Right lung (tissue), 2 donors: ENCODE measurements at regions not wholly inside any gene's neighbourhood (a gene's known extent, or its start where the extent isn't known, plus 50 kb on each side); places are given as distances from the start of the nearest gene placed in this dataset.

Experiments
- DNase-seq, 2 donors: peaks; one replicate each; pipeline ENCODE4 v3.0.0-alpha.2; 2013

- DNase-seq, result no peak
Observed at GRCh38 chr12:25827747-25828146, 130.7 kb upstream of the RASSF8 start.

DNA sequence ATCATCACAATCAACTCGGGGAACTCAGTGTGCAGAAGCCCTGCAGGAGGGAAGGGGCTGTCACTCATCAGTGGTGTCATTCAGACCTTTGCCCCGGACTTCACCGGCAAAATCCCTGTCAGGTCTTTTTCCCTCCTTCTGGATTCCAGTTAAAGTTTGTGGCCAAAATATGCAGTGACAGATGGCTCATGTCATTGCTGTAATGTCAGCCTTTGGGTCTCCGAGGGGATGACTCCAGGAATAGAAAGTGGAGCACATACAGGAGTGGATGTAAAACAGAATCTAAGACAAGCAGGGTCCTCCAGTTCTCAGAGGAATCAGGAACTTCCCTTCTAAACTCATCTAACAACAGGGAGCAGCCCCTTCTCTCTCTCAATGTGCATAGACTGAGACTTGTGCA, 130.3 kb upstream of the RASSF8 start:
- DNase-seq, result no peak

DNA sequence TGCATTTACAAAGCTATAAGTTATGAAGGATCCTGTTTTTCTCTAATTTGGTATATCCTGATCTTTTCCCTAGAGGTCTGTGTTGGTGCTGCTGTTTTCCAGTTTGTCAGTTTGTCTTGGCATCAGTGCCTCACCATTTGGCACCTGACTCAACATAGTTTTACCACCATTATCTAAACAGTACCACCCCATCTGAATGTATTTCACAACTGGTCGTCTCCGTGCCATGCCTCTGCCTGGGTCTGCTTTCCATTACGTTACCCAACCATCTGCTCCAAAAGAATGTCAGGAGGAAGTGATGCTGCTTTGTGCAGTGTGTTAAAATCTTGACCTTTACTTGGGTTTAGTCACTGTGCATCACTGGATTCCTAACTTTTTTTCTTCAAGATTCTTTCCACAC, 129.3 kb upstream of the RASSF8 start:
- DNase-seq, result no peak

GRCh38 chr12:25830456-25830855, 128.0 kb upstream of the RASSF8 start:
- no peak for DNase-seq

DNA sequence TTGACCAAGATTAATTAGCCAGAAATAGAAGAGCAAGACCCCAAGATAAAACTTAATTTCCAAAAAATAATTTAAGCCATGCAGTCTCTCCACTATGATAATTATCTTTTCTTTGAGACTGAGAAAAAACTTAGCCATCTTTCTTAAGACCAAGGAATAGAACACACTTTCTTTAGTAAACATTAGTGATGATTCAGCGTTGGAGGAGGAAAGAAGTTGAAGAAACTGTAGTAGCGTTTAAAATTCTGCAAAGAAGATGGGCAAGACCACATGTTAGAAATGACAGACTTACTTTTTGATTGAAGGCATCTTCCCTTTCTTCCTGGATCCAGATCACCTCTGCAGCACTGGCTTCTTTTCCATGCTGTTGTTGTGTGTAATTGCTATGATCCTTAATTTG, 124.8 kb upstream of the RASSF8 start:
- no peak for DNase-seq

GRCh38 chr12:25835385-25835784, 123.1 kb upstream of the RASSF8 start:
- DNase-seq, result no peak

DNA sequence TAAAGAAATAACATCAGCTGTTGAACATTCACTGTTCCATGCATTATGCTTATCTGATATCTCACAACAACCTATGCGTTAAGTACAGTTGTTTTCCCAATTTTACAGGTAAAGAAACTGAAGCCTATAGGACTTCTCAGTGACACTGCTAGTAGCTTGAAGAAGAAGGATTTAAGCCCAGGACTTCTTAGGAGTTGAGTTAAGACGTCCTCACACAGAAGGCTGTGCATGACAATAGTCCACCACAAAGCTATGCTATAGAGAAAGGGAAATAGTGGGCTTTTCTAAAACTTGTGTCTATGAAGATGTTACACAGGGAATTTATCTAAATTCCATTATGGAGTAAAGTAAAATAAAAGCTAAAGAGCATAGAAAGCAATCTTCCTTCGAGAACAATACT, 120.5 kb upstream of the RASSF8 start:
- DNase-seq, result no peak

GRCh38 chr12:25839470-25839869, 119.0 kb upstream of the RASSF8 start:
- DNase-seq, result no peak

- no peak for DNase-seq
Observed at GRCh38 chr12:25840678-25841465, 117.6 kb upstream of the RASSF8 start.

DNA sequence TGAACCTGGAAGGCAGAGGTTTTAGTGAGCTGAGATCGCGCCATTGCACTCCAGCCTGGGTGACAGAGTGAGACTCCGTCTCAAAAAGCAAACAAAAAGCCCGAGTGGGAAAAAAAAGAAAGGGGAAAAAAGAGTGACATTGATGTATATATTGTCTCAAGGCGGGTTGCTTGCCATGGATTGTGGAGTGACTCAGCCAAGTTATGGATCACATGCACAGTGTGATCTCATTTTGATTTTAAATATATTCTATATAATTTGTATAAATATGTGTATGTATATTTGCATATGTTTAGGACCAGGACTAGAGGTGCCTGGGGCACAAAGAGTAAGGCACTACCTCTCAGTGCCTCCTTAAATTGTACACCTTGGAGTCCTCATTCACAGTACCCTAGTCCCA, 116.2 kb upstream of the RASSF8 start:
- no peak for DNase-seq

DNA sequence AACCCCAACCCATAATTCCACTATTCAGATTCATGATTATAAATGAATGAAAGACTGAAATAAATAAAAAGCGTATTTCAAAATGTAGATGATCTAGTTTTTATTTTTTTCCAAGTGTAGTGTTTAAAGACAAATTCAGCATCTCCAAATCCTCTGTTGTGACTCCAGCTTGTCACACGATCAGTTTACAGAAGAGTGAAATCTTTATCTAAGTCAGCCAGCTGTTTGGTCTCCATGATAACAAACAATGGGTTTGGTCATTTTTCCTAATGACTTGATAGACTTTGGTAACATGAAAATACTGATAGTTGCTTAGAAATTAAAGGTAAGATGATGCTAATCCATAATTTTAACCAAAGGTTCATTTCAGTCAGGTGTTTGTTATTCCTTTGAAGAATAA, 114.5 kb upstream of the RASSF8 start:
- no peak for DNase-seq

GRCh38 chr12:25845415-25845814, 113.1 kb upstream of the RASSF8 start:
- DNase-seq, result no peak

DNA sequence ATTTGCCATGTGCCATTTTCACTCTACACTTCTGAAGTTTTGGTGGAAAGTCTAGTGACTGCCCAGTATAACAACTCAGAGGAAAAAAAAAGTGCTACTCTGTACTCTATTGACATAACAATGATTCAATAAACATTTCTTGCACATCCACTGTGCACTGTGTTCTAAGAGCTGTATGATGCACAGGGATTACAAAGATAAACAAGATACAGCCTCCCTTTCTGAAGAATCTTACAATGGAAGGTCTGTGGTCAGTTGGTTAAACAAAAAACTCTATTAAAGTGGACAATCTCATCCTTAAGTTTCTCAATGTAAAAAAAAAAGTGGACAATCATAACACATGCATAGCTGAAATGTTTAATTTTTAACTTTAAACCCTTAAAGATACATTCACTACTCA, 105.7 kb upstream of the RASSF8 start:
- no peak for DNase-seq

GRCh38 chr12:25853316-25854095, 105.0 kb upstream of the RASSF8 start:
- DNase-seq, result peak; percentile 15 to 24

- no peak for DNase-seq
Observed at GRCh38 chr12:25854991-25855390, 103.5 kb upstream of the RASSF8 start.

GRCh38 chr12:25855716-25856115, 102.8 kb upstream of the RASSF8 start:
- DNase-seq, result no peak

- DNase-seq, result no peak
Observed at GRCh38 chr12:25859976-25860375, 98.5 kb upstream of the RASSF8 start.

DNA sequence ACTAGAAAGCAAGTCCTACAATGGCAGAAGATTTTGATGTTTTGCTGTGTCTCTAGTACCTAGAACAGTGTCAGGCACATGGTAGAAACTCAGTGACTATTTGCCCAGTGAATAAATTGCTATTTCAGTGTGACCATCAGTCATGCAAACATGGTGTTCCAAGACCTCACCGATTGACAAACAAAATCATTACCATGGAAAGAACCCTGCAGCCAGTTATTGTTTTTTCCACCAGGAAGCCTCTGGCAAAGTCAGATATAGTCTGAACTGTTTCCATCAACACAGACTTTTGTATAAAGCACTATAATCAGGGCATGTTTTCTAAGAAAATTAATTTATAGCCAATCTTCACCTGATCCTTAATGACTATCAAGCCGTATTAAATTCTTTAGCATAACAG, 97.3 kb upstream of the RASSF8 start:
- no peak for DNase-seq

- DNase-seq, result no peak
Observed at GRCh38 chr12:25864306-25865276, 93.9 kb upstream of the RASSF8 start.

DNA sequence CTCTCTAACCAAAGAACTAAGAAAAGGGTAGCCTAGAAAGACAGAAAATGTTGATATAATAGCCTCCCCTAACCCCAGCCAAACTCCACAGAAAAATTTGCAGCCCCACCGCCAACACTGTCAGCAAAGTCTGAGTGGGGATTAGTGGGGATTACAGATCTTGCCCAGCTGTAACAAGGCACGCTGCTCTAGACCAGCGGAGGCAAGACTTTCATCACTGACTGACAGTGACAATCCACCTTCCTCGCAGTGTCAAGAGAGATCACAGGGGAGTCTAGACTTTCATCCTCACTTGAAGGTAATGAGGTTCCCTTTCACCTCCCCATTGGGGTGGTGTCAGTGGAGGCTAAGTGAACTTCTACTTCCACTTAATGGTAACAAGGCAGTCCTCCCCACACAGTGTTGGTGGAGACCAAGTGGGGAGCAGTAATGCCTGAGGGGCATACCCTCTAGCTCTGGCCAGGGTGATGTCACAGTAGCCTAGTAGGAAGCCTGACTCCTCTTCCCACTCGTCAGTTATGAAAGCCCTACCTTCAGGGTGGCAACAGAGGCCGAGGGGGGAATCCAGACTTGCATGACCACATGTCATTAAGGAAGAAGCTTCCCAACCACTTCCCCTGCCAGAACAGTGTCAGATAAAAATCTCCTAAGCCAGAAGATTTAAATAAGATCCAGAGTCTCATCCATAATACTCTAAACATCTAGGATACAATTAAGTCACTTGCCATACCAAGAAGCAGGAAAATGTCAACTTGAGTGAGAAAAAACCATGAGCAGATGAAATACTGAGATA, 91.7 kb upstream of the RASSF8 start:
- DNase-seq, result no peak

- DNase-seq, result no peak
Observed at GRCh38 chr12:25868193-25868592, 90.3 kb upstream of the RASSF8 start.
